ENCODE measurements at regions not wholly inside any gene's neighbourhood (a gene's known extent, or its start where the extent isn't known, plus 50 kb on each side); places are given as distances from the start of the nearest gene placed in this dataset.

- Histone ChIP-seq H3K27me3 (ENCODE audit: low read depth, low read length) (no peaks in the 10 kb centered on the region), H4K20me1 (ENCODE audit: insufficient read depth, low read length) (no peaks in the 10 kb centered on the region), H3K9me3 (ENCODE audit: insufficient read depth, low read length) (no peaks in the 10 kb centered on the region), H3K4me2 (ENCODE audit: low read length) (no peak overlapping the region), H3K36me3 (replicated peaks; ENCODE audit: low read depth, low read length) (no peaks in the 10 kb centered on the region), H3K4me3 (ENCODE audit: low read length) (no peak overlapping the region), H3K4me1 (ENCODE audit: low read length) (no peaks in the 10 kb centered on the region), H2AFZ (ENCODE audit: low read depth, low read length) (no peak overlapping the region), H3K27ac (ENCODE audit: low read length) (no peak overlapping the region), H3K79me2 (ENCODE audit: low read length) (no peaks in the 10 kb centered on the region), H3K9ac (ENCODE audit: low read length) (no peak overlapping the region)
- TF ChIP-seq EZH2phosphoT487 (IDR thresholded peaks at IDR 0.05; ENCODE audit: low read depth) (no peak), CTCF (IDR thresholded peaks at IDR 0.05; ENCODE audit: low read depth, low read length) (no peak)
Measured at GRCh38 chr1:58325866-58326265, 220.7 kb downstream of the OMA1 start.

- Histone ChIP-seq H3K9ac (ENCODE audit: low read length) (no peak overlapping the region), H3K4me2 (ENCODE audit: low read length) (no peak overlapping the region), H3K27me3 (ENCODE audit: low read depth, low read length) (no peaks in the 10 kb centered on the region), H4K20me1 (ENCODE audit: insufficient read depth, low read length) (no peaks in the 10 kb centered on the region), H3K4me1 (ENCODE audit: low read length) (no peaks in the 10 kb centered on the region), H3K79me2 (ENCODE audit: low read length) (no peaks in the 10 kb centered on the region), H3K36me3 (replicated peaks; ENCODE audit: low read depth, low read length) (no peaks in the 10 kb centered on the region), H3K9me3 (ENCODE audit: insufficient read depth, low read length) (no peaks in the 10 kb centered on the region), H3K4me3 (ENCODE audit: low read length) (no peak overlapping the region), H3K27ac (ENCODE audit: low read length) (no peak overlapping the region), H2AFZ (ENCODE audit: low read depth, low read length) (no peak overlapping the region)
- TF ChIP-seq EZH2phosphoT487 (IDR thresholded peaks at IDR 0.05; ENCODE audit: low read depth) (no peak), CTCF (IDR thresholded peaks at IDR 0.05; ENCODE audit: low read depth, low read length) (no peak)
Measured at GRCh38 chr1:58324558-58324957, 222.0 kb downstream of the OMA1 start.

GRCh38 chr1:58318157-58319005 lies 228.1 kb downstream of the OMA1 start:
- Histone ChIP-seq H3K27me3 (ENCODE audit: low read depth, low read length) (no peaks in the 10 kb centered on the region), H3K4me1 (ENCODE audit: low read length) (no peaks in the 10 kb centered on the region), H4K20me1 (ENCODE audit: insufficient read depth, low read length) (no peaks in the 10 kb centered on the region), H3K79me2 (ENCODE audit: low read length) (no peaks in the 10 kb centered on the region), H3K27ac (ENCODE audit: low read length) (no peak overlapping the region), H3K4me2 (ENCODE audit: low read length) (no peak overlapping the region), H3K36me3 (replicated peaks; ENCODE audit: low read depth, low read length) (no peaks in the 10 kb centered on the region), H3K4me3 (ENCODE audit: low read length) (no peak overlapping the region), H2AFZ (ENCODE audit: low read depth, low read length) (no peak overlapping the region), H3K9ac (ENCODE audit: low read length) (no peak overlapping the region), H3K9me3 (ENCODE audit: insufficient read depth, low read length) (no peaks in the 10 kb centered on the region)
- no peak for TF ChIP-seq CTCF (IDR thresholded peaks at IDR 0.05; ENCODE audit: low read depth, low read length)
- TF ChIP-seq EZH2phosphoT487 (IDR thresholded peaks at IDR 0.05; ENCODE audit: low read depth), result no peak

- Histone ChIP-seq H3K27ac (ENCODE audit: low read length) (no peak overlapping the region), H3K4me3 (ENCODE audit: low read length) (no peak overlapping the region), H2AFZ (ENCODE audit: low read depth, low read length) (no peak overlapping the region), H3K4me1 (ENCODE audit: low read length) (no peaks in the 10 kb centered on the region), H3K36me3 (replicated peaks; ENCODE audit: low read depth, low read length) (no peaks in the 10 kb centered on the region), H3K9ac (ENCODE audit: low read length) (no peak overlapping the region), H3K27me3 (ENCODE audit: low read depth, low read length) (no peaks in the 10 kb centered on the region), H3K4me2 (ENCODE audit: low read length) (no peak overlapping the region), H4K20me1 (ENCODE audit: insufficient read depth, low read length) (no peaks in the 10 kb centered on the region), H3K9me3 (ENCODE audit: insufficient read depth, low read length) (no peaks in the 10 kb centered on the region), H3K79me2 (ENCODE audit: low read length) (no peaks in the 10 kb centered on the region)
- no peak for TF ChIP-seq EZH2phosphoT487 (IDR thresholded peaks at IDR 0.05; ENCODE audit: low read depth)
- TF ChIP-seq CTCF (IDR thresholded peaks at IDR 0.05; ENCODE audit: low read depth, low read length), result no peak
Measured at GRCh38 chr1:58317694-58318093, 228.8 kb downstream of the OMA1 start.
